Gastroesophageal sphincter (tissue), 4 donors: ENCODE measurements at regions not wholly inside any gene's neighbourhood (a gene's known extent, or its start where the extent isn't known, plus 50 kb on each side); places are given as distances from the start of the nearest gene placed in this dataset.

ENCODE experiments used
- ATAC-seq: fragments of 150-250 bp; one replicate; pipeline ENCODE4 v1.9.1; 2016; ENCODE audit warnings: mild to moderate bottlenecking, moderate library complexity
- H3K27ac ChIP-seq, 4 donors: fragments of 200-600 bp; sonication (generic) in 3 of 4; 1 replicate in 3 of 4; 2 replicates in 1 of 4; pipeline ENCODE4 v1.5.1; 2016 to 2019
- H3K27me3 ChIP-seq: fragments of 200-600 bp; sonication (generic); one replicate; pipeline ENCODE4 v1.5.1; 2019
- H3K36me3 ChIP-seq, 2 donors: fragments of 200-600 bp; sonication (generic); one replicate each; pipeline ENCODE4 v1.5.1; 2019; ENCODE audit warnings: control low read depth in 1 of 2
- H3K4me1 ChIP-seq, 3 donors: fragments of 200-600 bp; sonication (generic); 1 replicate in 2 of 3; 2 replicates in 1 of 3; pipeline ENCODE4 v1.5.1; 2016 to 2019; ENCODE audit warnings: control low read depth in 2 of 3
- H3K4me3 ChIP-seq, 2 donors: fragments of 200-600 bp; sonication (generic); one replicate each; pipeline ENCODE4 v1.5.1; 2019; ENCODE audit warnings: mild to moderate bottlenecking in 1 of 2, moderate library complexity in 1 of 2
- H3K9me3 ChIP-seq, 3 donors: fragments of 200-600 bp; sonication (generic); one replicate each; pipeline ENCODE4 v1.5.1; 2017 to 2019; ENCODE audit warnings: control low read depth in 2 of 3
- EP300 ChIP-seq: sonication (generic); formaldehyde crosslinking; IDR thresholded peaks from one replicate; pipeline ENCODE4 v1.6.1; 2017; ENCODE audit warnings: antibody characterized with exemption, mild to moderate bottlenecking
- POLR2A ChIP-seq, 2 donors: fragments of 450-650 bp; IDR thresholded peaks; one replicate each; pipeline ENCODE4 v1.6.1; 2017; ENCODE audit warnings: antibody characterized with exemption in 2 of 2, mild to moderate bottlenecking in 2 of 2, moderate library complexity in 1 of 2
- POLR2AphosphoS5 ChIP-seq: sonication (generic); formaldehyde crosslinking; IDR thresholded peaks from one replicate; pipeline ENCODE4 v1.6.1; 2017; ENCODE audit warnings: antibody characterized with exemption
- WGBS, 2 donors: methylation state at CpG; one replicate each; pipeline ENCODE4 v1.1.5; 2018; ENCODE audit warnings: low coverage in 1 of 2; 5-methylcytosine and 5-hydroxymethylcytosine counted together
- TF ChIP-seq, protein P1 (sequence below), 4 experiments: fragments of 200-600 bp in 2 of 4; fragments of 450-650 bp in 2 of 4; sonication (generic) in 1 of 4; IDR thresholded peaks; one replicate each; pipeline ENCODE4 v1.5.1; 2017 to 2019; ENCODE audit warnings: antibody characterized with exemption in 4 of 4, mild to moderate bottlenecking in 2 of 4, moderate library complexity in 2 of 4

DNA sequence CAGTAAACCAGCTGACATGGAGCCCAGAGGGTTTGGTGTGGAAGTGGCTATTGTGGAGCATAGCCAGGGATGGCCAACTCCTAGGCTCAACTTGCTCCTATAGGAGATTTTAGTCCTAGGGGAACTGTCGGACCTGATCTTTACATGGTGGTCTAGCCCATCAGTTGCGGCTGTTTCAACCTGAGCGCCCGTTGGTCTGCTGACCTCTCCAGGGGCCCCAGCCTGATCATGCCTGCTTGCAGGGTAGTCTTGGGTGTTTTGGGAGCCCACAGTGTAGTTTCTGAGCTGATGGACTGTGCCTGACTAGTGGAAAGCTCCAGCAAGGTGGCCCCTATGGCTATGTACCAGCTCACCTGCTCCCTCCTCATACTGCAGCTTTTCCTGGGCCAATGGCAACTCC is 597.0 kb downstream of the IQCM start:
- ATAC-seq = no peak
- Histone ChIP-seq H3K27me3 (no peaks in the 10 kb centered on the region), H3K9me3 (peaks cover 0 to 37% (median 0%) of the 10 kb centered on the region in 3 donors), H3K27ac (no peak overlapping the region), H3K4me1 (no peaks in the 10 kb centered on the region), H3K36me3 (no peaks in the 10 kb centered on the region), H3K4me3 (no peak overlapping the region)
- no CpG with 5 or more reads among the region's 4 CpGs for WGBS, 2 donors
- TF ChIP-seq EP300 = no peak
- TF ChIP-seq POLR2A (IDR thresholded peaks at IDR 0.05) = no peak
- TF ChIP-seq POLR2AphosphoS5 = no peak
- TF ChIP-seq, protein P1, sequence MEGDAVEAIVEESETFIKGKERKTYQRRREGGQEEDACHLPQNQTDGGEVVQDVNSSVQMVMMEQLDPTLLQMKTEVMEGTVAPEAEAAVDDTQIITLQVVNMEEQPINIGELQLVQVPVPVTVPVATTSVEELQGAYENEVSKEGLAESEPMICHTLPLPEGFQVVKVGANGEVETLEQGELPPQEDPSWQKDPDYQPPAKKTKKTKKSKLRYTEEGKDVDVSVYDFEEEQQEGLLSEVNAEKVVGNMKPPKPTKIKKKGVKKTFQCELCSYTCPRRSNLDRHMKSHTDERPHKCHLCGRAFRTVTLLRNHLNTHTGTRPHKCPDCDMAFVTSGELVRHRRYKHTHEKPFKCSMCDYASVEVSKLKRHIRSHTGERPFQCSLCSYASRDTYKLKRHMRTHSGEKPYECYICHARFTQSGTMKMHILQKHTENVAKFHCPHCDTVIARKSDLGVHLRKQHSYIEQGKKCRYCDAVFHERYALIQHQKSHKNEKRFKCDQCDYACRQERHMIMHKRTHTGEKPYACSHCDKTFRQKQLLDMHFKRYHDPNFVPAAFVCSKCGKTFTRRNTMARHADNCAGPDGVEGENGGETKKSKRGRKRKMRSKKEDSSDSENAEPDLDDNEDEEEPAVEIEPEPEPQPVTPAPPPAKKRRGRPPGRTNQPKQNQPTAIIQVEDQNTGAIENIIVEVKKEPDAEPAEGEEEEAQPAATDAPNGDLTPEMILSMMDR (IDR thresholded peaks at IDR 0.05) = no peak

DNA sequence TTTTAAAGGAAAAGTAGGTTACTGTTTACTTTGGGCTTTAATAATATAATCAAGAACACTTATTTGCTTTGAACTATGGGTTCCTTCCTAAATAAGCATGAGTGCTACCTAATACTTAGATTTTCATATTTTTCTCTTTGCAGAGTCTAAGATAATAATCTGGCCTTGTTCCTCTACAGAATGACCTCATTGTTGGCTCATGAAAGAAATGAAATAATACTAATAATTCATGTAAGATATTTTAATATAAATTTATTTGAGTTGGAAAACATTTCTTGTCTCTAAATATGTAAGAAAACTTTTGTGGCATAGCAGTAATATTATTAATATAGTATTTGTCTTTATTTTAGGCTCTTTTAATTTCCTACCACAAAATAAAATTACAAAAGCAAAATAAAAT is 601.3 kb downstream of the IQCM start:
- H3K36me3 ChIP-seq = no peaks in the 10 kb centered on the region
- no peak for ATAC-seq
- H3K27me3 ChIP-seq = no peaks in the 10 kb centered on the region
- peaks cover 0 to 8% (median 0%) of the 10 kb centered on the region in 3 donors for H3K9me3 ChIP-seq
- H3K4me1 ChIP-seq = no peaks in the 10 kb centered on the region
- TF ChIP-seq POLR2AphosphoS5 (no peak), EP300 (no peak), POLR2A (IDR thresholded peaks at IDR 0.05) (no peak)
- TF ChIP-seq, protein P1 (IDR thresholded peaks at IDR 0.05) = no peak
- no peak overlapping the region for H3K27ac ChIP-seq
- H3K4me3 ChIP-seq = no peak overlapping the region

DNA sequence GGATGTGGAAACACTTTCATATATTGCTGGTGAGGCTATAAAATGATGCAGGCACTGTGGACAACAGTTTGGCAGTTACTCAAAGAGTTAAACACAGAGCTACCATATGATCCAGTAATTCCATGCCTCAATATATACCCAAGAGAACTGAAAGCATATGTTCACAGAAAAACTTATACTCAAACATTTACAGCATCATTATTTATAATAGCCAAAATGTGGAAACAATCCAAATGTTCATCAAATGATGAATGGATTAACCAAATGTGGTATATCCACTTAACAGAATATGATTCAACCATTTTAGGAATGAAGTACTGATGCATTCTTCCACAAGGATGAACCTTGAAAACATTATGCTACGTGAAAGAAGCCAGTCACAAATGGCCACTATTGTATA is 603.8 kb downstream of the IQCM start:
- Histone ChIP-seq H3K4me3 (no peak overlapping the region), H3K27ac (no peak overlapping the region), H3K9me3 (no peaks in the 10 kb centered on the region), H3K4me1 (no peaks in the 10 kb centered on the region), H3K36me3 (no peaks in the 10 kb centered on the region), H3K27me3 (no peaks in the 10 kb centered on the region)
- ATAC-seq = no peak
- TF ChIP-seq POLR2A (IDR thresholded peaks at IDR 0.05) = no peak
- TF ChIP-seq POLR2AphosphoS5 = no peak
- TF ChIP-seq EP300 = no peak
- TF ChIP-seq, protein P1 (IDR thresholded peaks at IDR 0.05) = no peak
- 92 to 100% methylated on average over 1 of the region's 1 CpG for WGBS, 2 donors

DNA sequence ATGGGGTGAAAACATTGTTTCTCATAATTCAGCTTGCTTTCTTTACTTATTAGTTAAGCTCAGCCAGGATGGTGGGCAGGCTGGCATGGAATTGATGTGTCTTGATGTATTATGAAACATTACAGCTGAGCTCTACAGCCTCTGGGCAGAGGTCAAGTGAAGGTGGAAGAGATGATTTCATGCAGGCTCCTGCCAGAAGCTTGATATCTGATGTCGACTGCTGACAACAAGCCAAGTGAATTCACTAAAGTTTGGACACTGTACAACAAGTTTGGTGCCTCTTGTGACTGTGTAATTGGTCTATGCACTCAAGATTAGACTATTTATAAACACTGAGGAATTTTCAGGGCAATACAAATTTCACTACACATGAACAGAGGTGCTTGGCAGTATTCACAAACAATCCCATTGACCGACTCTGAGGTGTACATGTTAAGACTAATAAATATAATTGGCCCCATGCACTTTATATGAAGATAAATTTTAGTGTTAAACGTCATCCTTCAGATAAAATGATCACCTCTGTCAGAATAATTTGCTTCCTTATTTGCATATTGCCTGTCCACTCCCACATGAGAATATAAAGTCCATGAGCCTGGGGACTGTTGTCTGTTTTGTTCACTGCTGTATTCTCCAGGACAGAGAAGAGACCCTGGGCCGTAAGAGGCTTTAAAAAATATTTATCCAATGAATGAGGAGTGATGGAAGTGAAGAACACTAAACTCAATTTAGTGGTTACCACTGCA is 612.2 kb downstream of the IQCM start:
- H3K27me3 ChIP-seq = no peaks in the 10 kb centered on the region
- WGBS, 2 donors = 25 to 35% methylated on average over 4 of the region's 4 CpGs
- TF ChIP-seq EP300 = no peak
- no peak for TF ChIP-seq POLR2A (IDR thresholded peaks at IDR 0.05)
- TF ChIP-seq, protein P1 (IDR thresholded peaks at IDR 0.05) = no peak
- no peak for TF ChIP-seq POLR2AphosphoS5
- H3K4me1 ChIP-seq = no peaks in the 10 kb centered on the region
- no peak for ATAC-seq
- no peaks in the 10 kb centered on the region for H3K36me3 ChIP-seq
- no peak overlapping the region for H3K27ac ChIP-seq
- no peaks in the 10 kb centered on the region for H3K9me3 ChIP-seq
- H3K4me3 ChIP-seq = no peak overlapping the region

DNA sequence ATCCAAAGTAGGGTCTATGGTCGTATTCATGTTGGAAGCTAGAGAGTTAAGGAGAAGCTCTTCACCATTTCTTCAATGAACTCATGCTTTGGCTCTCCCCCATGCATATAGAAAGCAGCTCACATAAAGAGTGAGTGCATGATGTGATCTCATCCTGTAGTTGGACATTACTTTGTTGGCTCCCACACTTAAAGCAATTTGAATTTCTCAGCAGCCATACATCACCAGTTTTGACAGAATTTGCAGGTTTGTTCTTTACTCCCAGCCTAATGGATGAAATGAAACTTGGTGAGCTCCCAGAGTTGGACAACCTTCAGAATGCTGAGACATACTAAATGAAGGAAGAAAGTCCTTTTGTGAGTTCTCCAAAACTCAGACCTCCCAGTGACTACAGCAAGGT is 613.5 kb downstream of the IQCM start:
- TF ChIP-seq, protein P1 (IDR thresholded peaks at IDR 0.05) = no peak
- no peak for TF ChIP-seq EP300
- TF ChIP-seq POLR2A (IDR thresholded peaks at IDR 0.05) = no peak
- TF ChIP-seq POLR2AphosphoS5 = no peak
- Histone ChIP-seq H3K9me3 (no peaks in the 10 kb centered on the region), H3K27me3 (no peaks in the 10 kb centered on the region), H3K27ac (no peak overlapping the region), H3K4me3 (no peak overlapping the region), H3K4me1 (no peaks in the 10 kb centered on the region), H3K36me3 (no peaks in the 10 kb centered on the region)
- ATAC-seq = no peak
- 80 to 89% methylated on average over 1 of the region's 1 CpG for WGBS, 2 donors
